ENCODE measurements at regions not wholly inside any gene's neighbourhood (a gene's known extent, or its start where the extent isn't known, plus 50 kb on each side); places are given as distances from the start of the nearest gene placed in this dataset.

DNA sequence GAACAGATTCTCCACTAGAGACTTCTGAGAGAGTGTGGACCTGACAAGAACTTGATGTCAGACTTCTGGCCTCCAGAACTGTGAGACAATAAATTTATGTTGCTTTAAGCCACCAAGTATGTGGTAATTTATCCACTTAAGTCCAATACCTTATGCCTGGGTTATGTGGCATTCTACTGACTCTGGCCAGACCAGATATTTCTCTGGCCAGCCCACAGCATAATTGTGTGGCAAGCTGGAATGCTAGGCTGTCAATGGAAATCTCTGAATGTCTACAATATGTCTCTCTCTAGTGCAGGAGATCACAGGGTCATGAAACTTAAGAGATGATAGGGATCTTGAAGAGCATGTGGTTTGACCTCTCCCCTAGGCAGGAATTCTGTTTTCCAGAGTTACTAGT, 251.0 kb downstream of the ZNF674 start:
- Histone ChIP-seq H3K4me1 (ENCODE audit: insufficient read depth, low read length, severe bottlenecking) (no peaks in the 10 kb centered on the region), H4K20me1 (ENCODE audit: insufficient read depth, low read length) (no peaks in the 10 kb centered on the region), H3K9ac (ENCODE audit: low read length) (no peak overlapping the region), H3F3A (ENCODE audit: insufficient read depth, low read length) (no peaks in the 10 kb centered on the region), H3K4me3 (ENCODE audit: low read depth, low read length, poor library complexity, severe bottlenecking) (no peak overlapping the region), H3K9me2 (ENCODE audit: low read depth, low read length) (no peaks in the 10 kb centered on the region), H2AFZ (ENCODE audit: low read length) (no peak overlapping the region), H3K27ac (ENCODE audit: low read depth, low read length, poor library complexity, severe bottlenecking) (no peak overlapping the region), H3K4me2 (ENCODE audit: low read length) (no peak overlapping the region), H3K27me3 (ENCODE audit: insufficient read depth, low read length) (no peaks in the 10 kb centered on the region), H3K9me3 (ENCODE audit: low read length) (no peaks in the 10 kb centered on the region), H3K79me2 (ENCODE audit: insufficient read depth, low read length) (no peaks in the 10 kb centered on the region), H3K36me3 (ENCODE audit: insufficient read depth, low read length) (no peaks in the 10 kb centered on the region)
- TF ChIP-seq EZH2 (IDR thresholded peaks at IDR 0.05; ENCODE audit: borderline replicate concordance, low read length), result no peak
- TF ChIP-seq, protein P1, sequence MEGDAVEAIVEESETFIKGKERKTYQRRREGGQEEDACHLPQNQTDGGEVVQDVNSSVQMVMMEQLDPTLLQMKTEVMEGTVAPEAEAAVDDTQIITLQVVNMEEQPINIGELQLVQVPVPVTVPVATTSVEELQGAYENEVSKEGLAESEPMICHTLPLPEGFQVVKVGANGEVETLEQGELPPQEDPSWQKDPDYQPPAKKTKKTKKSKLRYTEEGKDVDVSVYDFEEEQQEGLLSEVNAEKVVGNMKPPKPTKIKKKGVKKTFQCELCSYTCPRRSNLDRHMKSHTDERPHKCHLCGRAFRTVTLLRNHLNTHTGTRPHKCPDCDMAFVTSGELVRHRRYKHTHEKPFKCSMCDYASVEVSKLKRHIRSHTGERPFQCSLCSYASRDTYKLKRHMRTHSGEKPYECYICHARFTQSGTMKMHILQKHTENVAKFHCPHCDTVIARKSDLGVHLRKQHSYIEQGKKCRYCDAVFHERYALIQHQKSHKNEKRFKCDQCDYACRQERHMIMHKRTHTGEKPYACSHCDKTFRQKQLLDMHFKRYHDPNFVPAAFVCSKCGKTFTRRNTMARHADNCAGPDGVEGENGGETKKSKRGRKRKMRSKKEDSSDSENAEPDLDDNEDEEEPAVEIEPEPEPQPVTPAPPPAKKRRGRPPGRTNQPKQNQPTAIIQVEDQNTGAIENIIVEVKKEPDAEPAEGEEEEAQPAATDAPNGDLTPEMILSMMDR (IDR thresholded peaks at IDR 0.05; ENCODE audit: low read length), result no peak

DNA sequence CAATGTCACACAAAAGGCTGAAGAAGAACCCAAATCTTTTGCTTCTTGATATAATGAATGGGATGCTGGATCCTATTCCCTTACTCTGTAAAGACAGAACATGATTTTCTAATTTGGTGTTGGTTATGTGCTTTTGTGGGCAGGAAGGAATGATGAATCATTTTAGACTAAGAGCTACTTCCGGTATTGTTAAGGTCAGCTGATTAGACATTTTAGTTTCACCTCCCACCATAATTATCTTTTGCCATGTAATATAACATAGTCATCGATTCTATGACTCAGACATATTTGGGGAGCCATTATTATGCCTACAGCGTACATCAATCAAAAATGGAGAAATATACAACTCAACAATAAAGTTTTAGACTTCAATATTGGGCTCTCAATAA, 265.3 kb downstream of the ZNF674 start:
- Histone ChIP-seq H2AFZ (ENCODE audit: low read length) (no peak overlapping the region), H4K20me1 (ENCODE audit: insufficient read depth, low read length) (no peaks in the 10 kb centered on the region), H3K27ac (ENCODE audit: low read depth, low read length, poor library complexity, severe bottlenecking) (no peak overlapping the region), H3K4me3 (ENCODE audit: low read depth, low read length, poor library complexity, severe bottlenecking) (no peak overlapping the region), H3K4me1 (ENCODE audit: insufficient read depth, low read length, severe bottlenecking) (no peaks in the 10 kb centered on the region), H3F3A (ENCODE audit: insufficient read depth, low read length) (no peaks in the 10 kb centered on the region), H3K9me3 (ENCODE audit: low read length) (no peaks in the 10 kb centered on the region), H3K4me2 (ENCODE audit: low read length) (no peak overlapping the region), H3K36me3 (ENCODE audit: insufficient read depth, low read length) (no peaks in the 10 kb centered on the region), H3K9ac (ENCODE audit: low read length) (no peak overlapping the region), H3K27me3 (ENCODE audit: insufficient read depth, low read length) (no peaks in the 10 kb centered on the region), H3K79me2 (ENCODE audit: insufficient read depth, low read length) (no peaks in the 10 kb centered on the region), H3K9me2 (ENCODE audit: low read depth, low read length) (no peaks in the 10 kb centered on the region)
- TF ChIP-seq, protein P1 (IDR thresholded peaks at IDR 0.05; ENCODE audit: low read length), result no peak
- no peak for TF ChIP-seq EZH2 (IDR thresholded peaks at IDR 0.05; ENCODE audit: borderline replicate concordance, low read length)

DNA sequence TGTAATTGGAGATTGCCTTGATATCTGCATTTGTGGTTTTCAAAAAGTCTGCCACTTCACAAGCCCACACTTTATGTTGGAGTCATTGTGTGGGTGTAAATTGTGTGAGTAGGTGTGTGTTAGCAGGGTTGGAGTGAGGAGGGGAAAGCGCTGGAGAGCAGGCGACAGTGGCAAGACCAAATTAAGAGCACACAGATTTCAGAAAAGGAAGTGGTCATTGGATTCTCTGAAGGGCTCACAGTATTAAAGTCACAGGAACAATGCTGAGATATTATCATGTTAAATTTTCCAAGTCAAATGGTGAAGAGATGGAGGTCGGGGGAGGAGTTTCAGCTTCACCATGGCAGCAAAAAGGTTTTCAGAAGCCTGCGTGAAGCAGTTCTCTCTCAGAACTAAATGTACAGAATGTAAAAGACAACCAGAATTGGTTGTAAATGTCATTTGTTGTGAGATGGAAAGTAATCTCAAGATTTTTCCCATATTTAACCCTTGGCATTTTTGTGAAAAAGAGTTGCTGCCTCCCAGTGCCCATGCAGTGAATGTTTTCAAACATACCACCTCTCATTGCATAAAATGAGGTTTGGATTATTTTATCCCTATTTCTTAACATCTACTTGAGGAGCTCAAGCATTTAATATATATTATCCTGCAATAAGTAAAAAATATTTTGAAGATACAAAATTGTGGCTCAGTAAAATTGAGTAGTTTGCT, 265.9 kb downstream of the ZNF674 start:
- Histone ChIP-seq H2AFZ (ENCODE audit: low read length) (no peak overlapping the region), H3K9me3 (ENCODE audit: low read length) (no peaks in the 10 kb centered on the region), H3F3A (ENCODE audit: insufficient read depth, low read length) (no peaks in the 10 kb centered on the region), H3K9me2 (ENCODE audit: low read depth, low read length) (no peaks in the 10 kb centered on the region), H3K4me3 (ENCODE audit: low read depth, low read length, poor library complexity, severe bottlenecking) (no peak overlapping the region), H3K27ac (ENCODE audit: low read depth, low read length, poor library complexity, severe bottlenecking) (no peak overlapping the region), H3K4me1 (ENCODE audit: insufficient read depth, low read length, severe bottlenecking) (no peaks in the 10 kb centered on the region), H4K20me1 (ENCODE audit: insufficient read depth, low read length) (no peaks in the 10 kb centered on the region), H3K9ac (ENCODE audit: low read length) (no peak overlapping the region), H3K79me2 (ENCODE audit: insufficient read depth, low read length) (no peaks in the 10 kb centered on the region), H3K36me3 (ENCODE audit: insufficient read depth, low read length) (no peaks in the 10 kb centered on the region), H3K27me3 (ENCODE audit: insufficient read depth, low read length) (no peaks in the 10 kb centered on the region), H3K4me2 (ENCODE audit: low read length) (no peak overlapping the region)
- TF ChIP-seq EZH2 (IDR thresholded peaks at IDR 0.05; ENCODE audit: borderline replicate concordance, low read length), result no peak
- TF ChIP-seq, protein P1 (IDR thresholded peaks at IDR 0.05; ENCODE audit: low read length), result no peak

Data from OCI-LY1 (cell line).